ENCODE measurements at regions not wholly inside any gene's neighbourhood (a gene's known extent, or its start where the extent isn't known, plus 50 kb on each side); places are given as distances from the start of the nearest gene placed in this dataset.

- Mint-ChIP-seq H3K27me3 (no peaks in the 10 kb centered on the region), H3K27ac (no peak overlapping the region), H3K4me3 (no peak overlapping the region), H3K4me1 (ENCODE audit: low read depth) (no peaks in the 10 kb centered on the region), H3K36me3 (ENCODE audit: low read depth) (no peaks in the 10 kb centered on the region), H3K9me3 (no peaks in the 10 kb centered on the region)
- intact Hi-C loops (cut with micrococcal nuclease), result no loop called here
- DNase-seq (no peak), ATAC-seq (no peak)
- ChIA-PET POLR2A (no interaction called here), CTCF (no interaction called here)
- no peak for TF ChIP-seq CTCF (IDR thresholded peaks at IDR 0.05)
These were observed 323.1 kb upstream of the RUNX1 start for GRCh38 chr21:35372201-35372600.

DNA sequence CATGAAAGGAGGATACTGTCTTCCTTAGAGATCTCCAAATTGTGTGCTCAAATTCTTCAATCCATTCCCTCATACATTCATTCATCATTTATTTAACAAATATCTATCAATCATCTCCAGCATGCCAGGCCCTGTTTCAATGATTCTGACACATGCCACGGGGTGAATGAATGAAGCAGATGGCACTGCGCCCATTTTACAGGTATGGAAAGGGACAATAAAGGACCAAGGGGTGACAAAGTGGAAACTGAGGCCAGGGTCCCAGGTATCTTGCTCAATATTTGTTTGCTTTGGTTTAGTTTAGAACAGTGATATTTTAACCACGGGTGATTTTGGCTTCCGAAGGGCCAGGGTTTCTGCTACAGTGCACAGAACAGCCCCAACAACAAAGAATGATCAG is 321.6 kb upstream of the RUNX1 start:
- no peaks in the 10 kb centered on the region for H3K9me3 Mint-ChIP-seq
- POLR2A ChIA-PET, result no interaction called here
- intact Hi-C loops (cut with micrococcal nuclease), result no loop called here
- no peak for DNase-seq
- H3K27ac Mint-ChIP-seq, result no peak overlapping the region
- H3K4me1 Mint-ChIP-seq (ENCODE audit: low read depth), result no peaks in the 10 kb centered on the region
- H3K4me3 Mint-ChIP-seq, result no peak overlapping the region
- H3K27me3 Mint-ChIP-seq, result no peaks in the 10 kb centered on the region
- CTCF ChIA-PET, result no interaction called here
- no peak for ATAC-seq
- no peak for TF ChIP-seq CTCF (IDR thresholded peaks at IDR 0.05)
- no peaks in the 10 kb centered on the region for H3K36me3 Mint-ChIP-seq (ENCODE audit: low read depth)

- POLR2A ChIA-PET, result no interaction called here
- Mint-ChIP-seq H3K9me3 (no peaks in the 10 kb centered on the region), H3K27me3 (no peaks in the 10 kb centered on the region), H3K36me3 (ENCODE audit: low read depth) (no peaks in the 10 kb centered on the region), H3K4me1 (ENCODE audit: low read depth) (no peaks in the 10 kb centered on the region), H3K4me3 (no peak overlapping the region), H3K27ac (no peak overlapping the region)
- DNase-seq, result no peak
- no peak for TF ChIP-seq CTCF (IDR thresholded peaks at IDR 0.05)
- ATAC-seq, result no peak
- intact Hi-C loops (cut with micrococcal nuclease), result no loop called here
- CTCF ChIA-PET, result interaction anchor here (1.0 kb wide), 1 partner anchor 479 kb away, joined by 4 read pairs; no protein-coding TSS in a partner anchor
These were observed 321.0 kb upstream of the RUNX1 start for GRCh38 chr21:35370071-35370470.

DNA sequence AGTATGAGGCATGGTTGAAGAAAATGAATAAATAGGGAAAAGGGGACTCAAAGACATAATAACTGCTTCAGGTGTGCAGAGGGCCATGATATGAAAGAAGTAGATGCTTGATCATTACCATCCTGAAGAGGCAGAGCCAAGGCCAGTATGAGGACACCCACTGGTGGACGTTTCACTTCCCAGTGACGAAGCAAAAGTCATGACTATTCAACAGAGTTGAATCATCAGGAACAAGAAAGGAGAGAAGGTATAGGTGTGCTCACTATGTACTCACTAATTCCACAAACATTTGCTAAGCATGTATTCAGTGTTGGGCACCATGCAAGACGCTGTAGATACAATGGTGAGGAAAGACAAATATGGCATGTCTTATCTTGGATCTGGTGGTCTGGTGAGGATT is 319.2 kb upstream of the RUNX1 start:
- no peak overlapping the region for H3K27ac Mint-ChIP-seq

GRCh38 chr21:35367553-35367952 is 318.5 kb upstream of the RUNX1 start:
- H3K27me3 Mint-ChIP-seq, result peaks cover under 1% of the 10 kb centered on the region
- no peak for TF ChIP-seq CTCF (IDR thresholded peaks at IDR 0.05)
- ChIA-PET POLR2A (no interaction called here), CTCF (no interaction called here)
- H3K27ac Mint-ChIP-seq, result no peak overlapping the region
- H3K36me3 Mint-ChIP-seq (ENCODE audit: low read depth), result no peaks in the 10 kb centered on the region
- ATAC-seq (no peak), DNase-seq (no peak)
- H3K4me1 Mint-ChIP-seq (ENCODE audit: low read depth), result no peaks in the 10 kb centered on the region
- no peak overlapping the region for H3K4me3 Mint-ChIP-seq
- intact Hi-C loops (cut with micrococcal nuclease), result no loop called here
- no peaks in the 10 kb centered on the region for H3K9me3 Mint-ChIP-seq

More for the DNA sequence above, 319.2 kb upstream of the RUNX1 start:
- Mint-ChIP-seq H3K27me3 (no peaks in the 10 kb centered on the region), H3K36me3 (ENCODE audit: low read depth) (no peaks in the 10 kb centered on the region), H3K4me1 (ENCODE audit: low read depth) (no peaks in the 10 kb centered on the region), H3K4me3 (no peak overlapping the region), H3K9me3 (no peaks in the 10 kb centered on the region)
- no peak for TF ChIP-seq CTCF (IDR thresholded peaks at IDR 0.05)
- intact Hi-C loops (cut with micrococcal nuclease), result no loop called here
- ATAC-seq, result no peak
- CTCF ChIA-PET, result no interaction called here
- POLR2A ChIA-PET, result no interaction called here
- no peak for DNase-seq

All from activated CD8-positive, alpha-beta T cell treated with anti-CD3 and anti-CD28 coated beads for 36 hours (primary cell).